Endothelial cell of umbilical vein (primary cell): ENCODE measurements at regions not wholly inside any gene's neighbourhood (a gene's known extent, or its start where the extent isn't known, plus 50 kb on each side); places are given as distances from the start of the nearest gene placed in this dataset.
"Not testable (repeated sequence)": the region's sequence is repeated elsewhere in the genome, so short reads cannot be mapped to it uniquely, and the experiment has no call there.

Source experiments
- BruUV-seq: library from RNA; stranded (reverse); fragments of 400-500 nt; replicated peaks from 2 replicates; lab custom pipeline; 2021; lab: Mats Ljungman, UMichigan
- CTCF ChIA-PET: fragments of 300-600, 350-600 bp; sonication (Branson Sonifier 250); formaldehyde crosslinking; loops from one replicate; lab custom pipeline; 2021; ENCODE audit warnings: antibody characterized with exemption, inconsistent platforms; lab: Charles Lee
- POLR2A ChIA-PET: fragments of 300-600, 350-600 bp; sonication (Branson Sonifier 250); formaldehyde crosslinking; loops from one replicate; lab custom pipeline; 2021; ENCODE audit warnings: antibody characterized with exemption, inconsistent platforms; lab: Charles Lee
- DNase-seq: peaks from one replicate; pipeline ENCODE4 v3.0.0-alpha.2; 2011; ENCODE audit warnings: low read depth, low spot score
- FAIRE-seq: peaks from 2 replicates; lab custom pipeline; 2011; peaks lifted over from hg19 to GRCh38; lab: Jason Lieb, UNC
- H2AFZ ChIP-seq: 2 replicates; pipeline ENCODE4 v1.6.0; 2012; ENCODE audit warnings: low read depth, low read length, control low read depth, inconsistent platforms
- H3K27ac ChIP-seq: 2 replicates; pipeline ENCODE4 v1.5.1; 2011; ENCODE audit warnings: low read depth, mild to moderate bottlenecking, control low read depth, low read length, moderate library complexity; ENCODE audit not compliant: insufficient read depth
- H3K27me3 ChIP-seq, 2 experiments: 2 replicates each; pipeline versions ENCODE4 v1.6.0 to v1.6.1; 2011; ENCODE audit warnings: low read length in 2 of 2, mixed read lengths in 1 of 2; ENCODE audit not compliant: control insufficient read depth in 2 of 2, insufficient read depth in 2 of 2
- H3K36me3 ChIP-seq, 2 experiments: 2 replicates in 1 of 2; 3 replicates in 1 of 2; pipeline ENCODE4 v1.5.1; 2011; ENCODE audit warnings: low read length in 2 of 2, mild to moderate bottlenecking in 1 of 2, moderate library complexity in 1 of 2; ENCODE audit not compliant: control insufficient read depth in 2 of 2, insufficient read depth in 2 of 2; ENCODE audit errors: extremely low read depth in 1 of 2
- H3K4me1 ChIP-seq: 3 replicates; pipeline ENCODE4 v1.5.1; 2011; ENCODE audit warnings: mild to moderate bottlenecking, low read length; ENCODE audit not compliant: control insufficient read depth, insufficient read depth; ENCODE audit errors: extremely low read depth
- H3K4me2 ChIP-seq: 2 replicates; pipeline ENCODE4 v1.6.1; 2011; ENCODE audit warnings: low read length, control low read depth, mixed read lengths; ENCODE audit not compliant: insufficient read depth
- H3K4me3 ChIP-seq, 3 experiments: fragments of 200-600 bp in 1 of 3; sonication (generic), shearing (Covaris generic) in 1 of 3; replicated peaks in 1 of 3; 2 replicates each; pipeline ENCODE4 v1.5.1; 2011 to 2016; ENCODE audit warnings: control low read depth in 3 of 3, low read length in 3 of 3, mild to moderate bottlenecking in 2 of 3, inconsistent platforms in 1 of 3, low read depth in 1 of 3, moderate library complexity in 1 of 3; ENCODE audit not compliant: insufficient read depth in 1 of 3
- H3K79me2 ChIP-seq: 2 replicates; pipeline ENCODE4 v1.6.0; 2012; ENCODE audit warnings: low read length, inconsistent platforms; ENCODE audit not compliant: control insufficient read depth, insufficient read depth
- H3K9ac ChIP-seq: replicated peaks from 2 replicates; pipeline ENCODE3; 2011; ENCODE audit warnings: low read length, control low read depth; ENCODE audit not compliant: insufficient read depth; ENCODE audit errors: extremely low read depth
- H3K9me1 ChIP-seq: replicated peaks from 3 replicates; pipeline ENCODE4 v1.6.0; 2011; ENCODE audit warnings: mild to moderate bottlenecking, low read length; ENCODE audit not compliant: control insufficient read depth, insufficient read depth; ENCODE audit errors: extremely low read depth
- H3K9me3 ChIP-seq: replicated peaks from 2 replicates; pipeline ENCODE4 v1.5.1; 2012; ENCODE audit warnings: low read length, inconsistent platforms; ENCODE audit not compliant: control insufficient read depth, insufficient read depth
- H4K20me1 ChIP-seq: replicated peaks from 2 replicates; pipeline ENCODE3; 2011; ENCODE audit warnings: mild to moderate bottlenecking, low read length; ENCODE audit not compliant: control insufficient read depth, insufficient read depth; ENCODE audit errors: extremely low read depth
- CTCF ChIP-seq, 2 donors: IDR thresholded peaks; 1 replicate in 1 of 2; 2 replicates in 1 of 2; pipeline ENCODE4 v1.5.1; 2011; ENCODE audit warnings: low read length in 2 of 2, mild to moderate bottlenecking in 2 of 2, moderate library complexity in 2 of 2, control low read depth in 1 of 2, inconsistent platforms in 1 of 2, low read depth in 1 of 2; ENCODE audit not compliant: insufficient read depth in 1 of 2; ENCODE audit errors: extremely low read depth in 1 of 2
- EZH2 ChIP-seq: IDR thresholded peaks from 2 replicates; pipeline ENCODE4 v1.6.1; 2012; ENCODE audit warnings: borderline replicate concordance, low read depth, mild to moderate bottlenecking, moderate library complexity, low read length, inconsistent platforms; ENCODE audit not compliant: severe bottlenecking
- GATA2 ChIP-seq: IDR thresholded peaks from 2 replicates; pipeline ENCODE4 v1.7.0; 2011; ENCODE audit warnings: low read depth, mild to moderate bottlenecking, moderate library complexity, mixed read lengths, low read length; ENCODE audit not compliant: insufficient read length, insufficient read depth
- JUN ChIP-seq: IDR thresholded peaks from 2 replicates; pipeline ENCODE4 v1.6.1; 2011; ENCODE audit warnings: borderline replicate concordance, low read depth; ENCODE audit not compliant: insufficient read length, insufficient read depth
- MAX ChIP-seq: IDR thresholded peaks from 2 replicates; pipeline ENCODE4 v1.6.1; 2011; ENCODE audit not compliant: insufficient read depth, insufficient read length
- MYC ChIP-seq: IDR thresholded peaks from one replicate; pipeline ENCODE4 v1.6.1; 2011; ENCODE audit warnings: mild to moderate bottlenecking, low read depth, low read length
- POLR2A ChIP-seq: IDR thresholded peaks from 2 replicates; pipeline ENCODE4 v1.6.1; 2012; ENCODE audit warnings: low read depth, mild to moderate bottlenecking, control low read depth, low read length
- POLR2AphosphoS5 ChIP-seq: IDR thresholded peaks from 2 replicates; pipeline ENCODE4 v1.6.1; 2012; ENCODE audit warnings: low read depth, mild to moderate bottlenecking, control low read depth, low read length, moderate library complexity; ENCODE audit not compliant: insufficient read depth
- dilution Hi-C: fragments of 300-500 bp; cut with MboI; formaldehyde crosslinking; loops from one replicate; pipeline ENCODE4 v1.15.0; 2019; ENCODE audit warnings: low sequenced_read_pairs; ENCODE audit not compliant: extremely low pct_ligation_motif_present
- intact Hi-C: fragments of 100-400 bp; cut with micrococcal nuclease; formaldehyde crosslinking; loops from one replicate; pipeline ENCODE4 v1.10.0; 2022

- H3K9me1 ChIP-seq, result no peaks in the 10 kb centered on the region
- dilution Hi-C loops (no loop called here), intact Hi-C loops (no loop called here)
- no peak for FAIRE-seq
- no peak overlapping the region for H3K4me3 ChIP-seq
- POLR2A ChIA-PET, result no interaction called here
- no peaks in the 10 kb centered on the region for H4K20me1 ChIP-seq
- no peak overlapping the region for H2AFZ ChIP-seq
- H3K9ac ChIP-seq, result no peak overlapping the region
- H3K27ac ChIP-seq, result no peak overlapping the region
- no TSS peak for BruUV-seq
- no peaks in the 10 kb centered on the region for H3K79me2 ChIP-seq
- CTCF ChIA-PET, result interaction anchor here (1.5 to 2.5 kb wide), 2 partner anchors 9 to 22 kb away, joined by 4 to 8 read pairs; no protein-coding TSS in a partner anchor
- no peaks in the 10 kb centered on the region for H3K27me3 ChIP-seq
- no peak overlapping the region for H3K4me2 ChIP-seq
- no peak for TF ChIP-seq JUN
- TF ChIP-seq GATA2, result no peak
- no peak for TF ChIP-seq POLR2AphosphoS5
- TF ChIP-seq MAX, result no peak
- TF ChIP-seq POLR2A, result no peak
- no peak for TF ChIP-seq MYC
- TF ChIP-seq EZH2, result no peak
- TF ChIP-seq CTCF (IDR thresholded peaks at IDR 0.05; ENCODE audit: extremely low read depth in 1 of 2, insufficient read depth in 1 of 2, low read depth in 1 of 2, low read length in 2 of 2), result no peak
- H3K36me3 ChIP-seq, result no peaks in the 10 kb centered on the region
- peaks cover 10% of the 10 kb centered on the region for H3K4me1 ChIP-seq
- H3K9me3 ChIP-seq, result no peaks in the 10 kb centered on the region
- no peak for DNase-seq
Observed at GRCh38 chr7:142579946-142580345, 169.3 kb upstream of the PRSS1 start.

- DNase-seq, H3K4me1 ChIP-seq, H3K4me2 ChIP-seq, H4K20me1 ChIP-seq, H3K79me2 ChIP-seq, H3K36me3 ChIP-seq, H3K4me3 ChIP-seq, POLR2A ChIA-PET, dilution Hi-C loops, intact Hi-C loops, FAIRE-seq, H2AFZ ChIP-seq, H3K9me3 ChIP-seq, H3K27me3 ChIP-seq, H3K27ac ChIP-seq, BruUV-seq, H3K9me1 ChIP-seq, H3K9ac ChIP-seq: not testable (repeated sequence)
- CTCF ChIA-PET, result interaction anchor here (1.2 kb wide), 1 partner anchor 10 kb away, joined by 5 read pairs; no protein-coding TSS in a partner anchor
Observed at GRCh38 chr7:142575351-142575750, 173.9 kb upstream of the PRSS1 start.
